Stimulated activated CD4-positive, alpha-beta T cell treated with anti-CD3 and anti-CD28 coated beads, Interleukin-1b, Interleukin-23, amount 100 ng/mL, for 24 hours (primary cell): ENCODE measurements at regions not wholly inside any gene's neighbourhood (a gene's known extent, or its start where the extent isn't known, plus 50 kb on each side); places are given as distances from the start of the nearest gene placed in this dataset.

Experiments
- DNase-seq, 4 experiments: peaks; one replicate each; pipeline ENCODE4 v3.0.0-alpha.2; 2020; ENCODE audit warnings: low read depth in 4 of 4, low spot score in 1 of 4

GRCh38 chr14:65243766-65244442, 141.6 kb upstream of the MAX start:
- no peak for DNase-seq

GRCh38 chr14:65249471-65250161, 147.3 kb upstream of the MAX start:
- DNase-seq = no peak

- DNase-seq = no peak
Observed at GRCh38 chr14:65250162-65250495, 147.8 kb upstream of the MAX start.

- no peak for DNase-seq
Observed at GRCh38 chr14:65251213-65251612, 148.9 kb upstream of the MAX start.

- no peak for DNase-seq
Observed at GRCh38 chr14:65252482-65253255, 150.4 kb upstream of the MAX start.

GRCh38 chr14:65255029-65255545, 152.8 kb upstream of the MAX start:
- DNase-seq = no peak

- DNase-seq = no peak
Observed at GRCh38 chr14:65255583-65256461, 153.5 kb upstream of the MAX start.

- DNase-seq = no peak
Observed at GRCh38 chr14:65256714-65257113, 154.4 kb upstream of the MAX start.

- DNase-seq = no peak
Observed at GRCh38 chr14:65257425-65257824, 155.1 kb upstream of the FUT8 start.

- no peak for DNase-seq
Observed at GRCh38 chr14:65258391-65258790, 154.1 kb upstream of the FUT8 start.

GRCh38 chr14:65259000-65259399, 153.5 kb upstream of the FUT8 start:
- DNase-seq = no peak

GRCh38 chr14:65260786-65261185, 151.7 kb upstream of the FUT8 start:
- DNase-seq = no peak

GRCh38 chr14:65261425-65261920, 151.1 kb upstream of the FUT8 start:
- DNase-seq = no peak

- DNase-seq = no peak
Observed at GRCh38 chr14:65261946-65262345, 150.6 kb upstream of the FUT8 start.

- no peak for DNase-seq
Observed at GRCh38 chr14:65263177-65263788, 149.2 kb upstream of the FUT8 start.

- no peak for DNase-seq
Observed at GRCh38 chr14:65267856-65268255, 144.7 kb upstream of the FUT8 start.

- no peak for DNase-seq
Observed at GRCh38 chr14:65268594-65268993, 143.9 kb upstream of the FUT8 start.

- DNase-seq = no peak
Observed at GRCh38 chr14:65269732-65270131, 142.8 kb upstream of the FUT8 start.

- DNase-seq = no peak
Observed at GRCh38 chr14:65277027-65277426, 135.5 kb upstream of the FUT8 start.

GRCh38 chr14:65277580-65278270, 134.8 kb upstream of the FUT8 start:
- DNase-seq = no peak
